NB4 (cell line): ENCODE measurements at regions not wholly inside any gene's neighbourhood (a gene's known extent, or its start where the extent isn't known, plus 50 kb on each side); places are given as distances from the start of the nearest gene placed in this dataset.
A peak's percentile ranks its signal among the peaks of the same experiment; 100 is the strongest.

ENCODE experiments used
- DNase-seq: peaks from one replicate; pipeline ENCODE4 v3.0.0; 2010; ENCODE audit warnings: low read depth
- H3K4me3 ChIP-seq: one replicate; pipeline ENCODE4 v1.5.1; 2011; ENCODE audit warnings: mild to moderate bottlenecking, low read depth, low read length, moderate library complexity
- MYC ChIP-seq: IDR thresholded peaks from 2 replicates; pipeline ENCODE4 v1.6.1; 2011; ENCODE audit warnings: low read depth, low read length
- POLR2A ChIP-seq: IDR thresholded peaks from 2 replicates; pipeline ENCODE4 v1.6.1; 2011; ENCODE audit warnings: mild to moderate bottlenecking; ENCODE audit not compliant: insufficient read length; ENCODE audit errors: extremely low read depth
- TF ChIP-seq, protein P1 (sequence below): IDR thresholded peaks from 2 replicates; pipeline ENCODE4 v1.6.1; 2011; ENCODE audit warnings: low read depth, low read length
- TF ChIP-seq, protein P2 (sequence below): IDR thresholded peaks from one replicate; pipeline ENCODE4 v1.5.1; 2012; ENCODE audit warnings: low read depth, low read length

DNA sequence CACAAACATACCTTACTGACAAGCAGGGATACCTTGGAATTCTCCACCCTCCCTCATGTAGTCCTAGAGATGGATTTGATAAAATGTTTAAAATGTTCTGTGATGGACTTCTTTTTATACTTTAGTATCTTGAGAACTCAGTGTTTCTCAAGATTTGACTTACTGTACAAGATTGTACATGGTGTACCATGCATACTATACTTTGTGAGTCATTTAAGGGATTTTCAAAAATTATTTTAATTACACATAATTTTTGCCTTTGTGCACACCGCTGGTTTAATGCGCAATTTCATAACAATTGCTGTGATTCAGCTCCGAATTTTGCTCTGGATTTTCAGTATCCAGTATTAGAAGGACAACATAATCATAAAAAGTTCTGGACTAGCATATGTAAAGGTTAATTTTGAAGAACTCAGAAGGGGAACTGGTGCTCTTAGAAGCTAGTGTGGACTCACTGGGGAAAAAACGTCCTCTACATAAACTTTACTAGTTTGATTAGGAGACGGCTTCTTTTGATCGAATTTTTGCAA is 78.6 kb upstream of the ACSL3 start:
- DNase-seq = no peak
- TF ChIP-seq, protein P1, sequence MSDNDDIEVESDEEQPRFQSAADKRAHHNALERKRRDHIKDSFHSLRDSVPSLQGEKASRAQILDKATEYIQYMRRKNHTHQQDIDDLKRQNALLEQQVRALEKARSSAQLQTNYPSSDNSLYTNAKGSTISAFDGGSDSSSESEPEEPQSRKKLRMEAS = no peak
- TF ChIP-seq POLR2A (no peak), MYC (no peak)
- TF ChIP-seq, protein P2, sequence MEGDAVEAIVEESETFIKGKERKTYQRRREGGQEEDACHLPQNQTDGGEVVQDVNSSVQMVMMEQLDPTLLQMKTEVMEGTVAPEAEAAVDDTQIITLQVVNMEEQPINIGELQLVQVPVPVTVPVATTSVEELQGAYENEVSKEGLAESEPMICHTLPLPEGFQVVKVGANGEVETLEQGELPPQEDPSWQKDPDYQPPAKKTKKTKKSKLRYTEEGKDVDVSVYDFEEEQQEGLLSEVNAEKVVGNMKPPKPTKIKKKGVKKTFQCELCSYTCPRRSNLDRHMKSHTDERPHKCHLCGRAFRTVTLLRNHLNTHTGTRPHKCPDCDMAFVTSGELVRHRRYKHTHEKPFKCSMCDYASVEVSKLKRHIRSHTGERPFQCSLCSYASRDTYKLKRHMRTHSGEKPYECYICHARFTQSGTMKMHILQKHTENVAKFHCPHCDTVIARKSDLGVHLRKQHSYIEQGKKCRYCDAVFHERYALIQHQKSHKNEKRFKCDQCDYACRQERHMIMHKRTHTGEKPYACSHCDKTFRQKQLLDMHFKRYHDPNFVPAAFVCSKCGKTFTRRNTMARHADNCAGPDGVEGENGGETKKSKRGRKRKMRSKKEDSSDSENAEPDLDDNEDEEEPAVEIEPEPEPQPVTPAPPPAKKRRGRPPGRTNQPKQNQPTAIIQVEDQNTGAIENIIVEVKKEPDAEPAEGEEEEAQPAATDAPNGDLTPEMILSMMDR = no peak
- no peak overlapping the region for H3K4me3 ChIP-seq

DNA sequence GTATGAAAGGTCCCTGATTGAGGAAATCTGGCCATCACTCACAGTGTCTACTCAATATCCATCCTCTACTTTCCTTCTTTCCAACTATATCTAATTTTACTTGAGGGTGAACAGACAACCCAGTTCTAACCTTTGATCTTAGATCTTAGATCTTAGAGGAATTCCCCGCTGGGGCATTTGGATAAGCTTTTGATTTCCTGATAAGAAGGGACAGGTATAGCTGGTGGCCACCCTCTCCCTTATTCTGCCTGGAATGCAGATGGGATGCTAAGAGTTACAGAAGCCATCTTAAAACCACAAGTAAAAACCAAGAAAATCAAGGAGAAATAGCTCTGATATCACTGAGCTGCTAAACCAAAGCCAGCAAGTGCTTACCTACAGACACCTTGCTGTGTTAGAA is 77.2 kb upstream of the ACSL3 start:
- no peak overlapping the region for H3K4me3 ChIP-seq
- DNase-seq = no peak
- no peak for TF ChIP-seq POLR2A
- TF ChIP-seq, protein P1 = no peak
- TF ChIP-seq, protein P2 = no peak
- TF ChIP-seq MYC = no peak

DNA sequence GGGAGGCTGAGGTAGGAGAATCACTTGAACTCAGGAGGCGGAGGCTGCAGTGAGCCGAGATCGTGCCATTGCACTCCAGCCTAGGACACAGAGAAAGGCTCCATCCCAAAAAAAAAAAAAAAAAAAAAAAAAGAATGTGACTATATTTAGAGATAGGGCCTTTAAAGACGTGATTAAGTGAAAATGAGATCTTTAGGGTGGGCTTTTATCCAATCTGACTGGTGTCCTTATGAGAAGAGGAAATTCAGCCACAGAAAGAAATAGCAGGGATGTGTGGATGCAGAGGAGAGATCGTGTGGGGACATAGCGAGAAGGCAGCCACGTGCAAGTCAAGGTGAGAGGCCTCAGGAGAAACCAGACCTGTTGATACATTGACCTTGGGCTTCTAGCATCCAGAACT is 69.9 kb upstream of the ACSL3 start:
- DNase-seq = no peak
- TF ChIP-seq POLR2A (no peak), MYC (no peak)
- TF ChIP-seq, protein P1 = no peak
- TF ChIP-seq, protein P2 = no peak
- no peak overlapping the region for H3K4me3 ChIP-seq

DNA sequence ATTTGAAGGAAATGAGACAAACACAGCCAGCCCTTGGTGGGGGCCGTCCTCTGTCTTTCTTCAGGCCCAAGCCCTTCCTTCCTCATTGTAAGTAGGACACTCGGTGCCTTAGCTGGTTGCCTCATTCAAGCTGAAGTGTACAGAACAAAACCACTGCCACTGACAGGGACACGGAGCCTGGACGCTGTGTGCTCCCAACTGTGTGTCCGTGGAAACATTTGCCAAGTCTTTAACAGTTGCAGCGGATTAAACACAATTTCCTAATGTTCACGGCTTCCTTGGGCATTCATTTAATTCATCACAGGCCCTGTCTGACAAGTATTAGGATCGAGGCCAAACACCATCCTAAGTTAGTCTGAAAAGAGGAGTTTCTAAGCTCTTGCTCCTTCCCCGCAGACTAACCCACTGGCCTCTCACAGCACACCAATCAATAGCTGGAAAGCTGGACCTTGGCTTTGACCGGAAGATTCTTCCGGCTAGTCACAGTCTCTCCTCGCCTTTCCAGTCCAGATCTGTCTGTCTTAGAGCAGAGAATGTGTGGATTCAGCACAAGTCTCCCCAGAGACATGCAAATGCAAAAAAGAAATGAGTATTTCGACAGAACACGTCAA is 68.7 kb upstream of the ACSL3 start:
- TF ChIP-seq MYC = no peak
- no peak for TF ChIP-seq POLR2A
- DNase-seq = peak; percentile 50
- H3K4me3 ChIP-seq = no peak overlapping the region

DNA sequence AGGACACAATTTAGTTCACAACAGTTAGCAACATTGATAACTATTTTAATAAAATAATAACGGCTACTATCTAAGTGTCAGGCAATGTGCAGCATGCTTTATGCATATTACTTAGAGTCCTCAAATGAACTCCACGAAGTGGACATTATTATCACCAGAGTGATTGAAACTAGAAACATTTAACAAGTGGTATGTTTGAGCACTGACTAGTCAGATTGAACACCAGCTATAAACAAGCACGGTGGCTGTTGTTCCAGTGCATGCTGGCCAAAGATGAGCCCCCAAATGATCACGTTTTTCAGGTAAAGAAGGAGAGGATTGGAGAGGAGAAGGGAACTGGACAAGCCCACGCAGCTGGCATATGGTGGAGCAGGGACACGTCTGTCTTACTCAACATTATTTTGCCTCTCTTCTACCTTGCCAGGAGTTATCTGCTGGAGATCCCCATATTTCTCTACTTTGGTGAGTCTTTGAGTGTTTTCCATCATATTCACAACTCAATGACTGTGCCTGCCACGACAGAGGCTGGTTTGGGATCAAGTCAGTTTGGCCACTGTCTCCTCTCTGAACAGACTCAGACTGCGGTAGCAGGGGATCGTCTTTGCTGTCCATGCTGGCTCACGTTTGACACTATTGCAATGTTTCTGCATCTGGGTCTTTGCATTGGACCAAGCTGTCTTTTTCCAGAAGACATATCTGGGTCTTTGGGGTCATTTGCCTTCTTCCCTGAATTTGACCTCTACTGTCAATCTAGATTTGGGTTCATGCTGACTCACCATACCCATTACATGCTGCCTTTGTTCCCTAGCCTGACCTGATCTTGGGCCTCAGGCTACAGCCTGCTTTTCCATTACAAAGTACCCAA is 66.0 kb upstream of the ACSL3 start:
- DNase-seq = no peak
- TF ChIP-seq MYC = no peak
- no peak for TF ChIP-seq POLR2A
- TF ChIP-seq, protein P1 = no peak
- TF ChIP-seq, protein P2 = no peak
- H3K4me3 ChIP-seq = no peak overlapping the region
